ENCODE measurements at regions not wholly inside any gene's neighbourhood (a gene's known extent, or its start where the extent isn't known, plus 50 kb on each side); places are given as distances from the start of the nearest gene placed in this dataset.

DNA sequence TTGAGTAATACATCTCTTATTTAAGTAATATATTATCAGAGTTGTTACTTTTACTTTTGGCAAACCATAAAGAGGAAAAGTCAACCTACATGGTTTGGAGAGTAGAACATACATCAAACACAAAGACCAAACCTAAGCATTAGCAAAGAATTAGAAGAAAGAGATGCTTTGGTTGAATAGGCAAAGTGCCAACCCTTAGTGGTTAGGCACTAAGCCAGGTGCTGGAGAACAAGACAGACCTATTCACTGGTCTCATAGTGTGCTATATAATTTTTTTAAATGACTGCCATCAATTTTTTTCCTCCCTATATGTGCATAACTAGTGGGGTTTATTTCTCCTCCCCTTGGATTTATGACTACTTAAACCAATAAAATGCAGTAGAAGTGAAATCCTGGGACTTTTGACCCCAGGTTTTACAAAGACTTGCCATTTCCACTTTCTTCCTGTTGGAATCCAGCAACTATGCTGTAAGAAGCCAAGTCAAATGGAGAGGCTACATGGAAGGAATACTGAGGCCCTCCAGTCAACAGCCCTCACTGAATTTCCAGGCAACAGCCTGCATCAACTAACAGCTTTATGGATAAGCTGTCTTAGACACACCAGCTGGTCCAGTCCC, 69.8 kb upstream of the HAO2 start:
- DNase-seq (ENCODE audit: low read depth, low spot score), result peak; percentile 85

DNA sequence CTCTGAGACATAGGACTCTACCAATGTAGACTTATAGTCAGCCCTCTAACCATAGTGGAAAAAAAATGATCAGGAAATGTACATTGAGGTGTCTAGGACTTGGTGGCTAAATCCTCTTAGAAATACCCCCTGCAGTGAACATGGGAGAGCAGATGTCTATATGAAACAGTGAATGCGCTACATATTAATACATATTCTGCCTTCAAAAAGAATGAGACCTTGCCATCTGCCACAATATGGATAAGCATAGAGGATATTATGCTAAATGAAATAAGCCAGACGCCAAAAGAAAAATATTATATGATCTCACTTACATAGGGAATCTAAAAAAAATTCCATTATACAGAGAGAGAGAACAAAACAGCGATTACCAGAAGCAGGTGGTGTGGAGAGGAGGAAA, 66.6 kb upstream of the HAO2 start:
- DNase-seq (ENCODE audit: low read depth, low spot score), result no peak

DNA sequence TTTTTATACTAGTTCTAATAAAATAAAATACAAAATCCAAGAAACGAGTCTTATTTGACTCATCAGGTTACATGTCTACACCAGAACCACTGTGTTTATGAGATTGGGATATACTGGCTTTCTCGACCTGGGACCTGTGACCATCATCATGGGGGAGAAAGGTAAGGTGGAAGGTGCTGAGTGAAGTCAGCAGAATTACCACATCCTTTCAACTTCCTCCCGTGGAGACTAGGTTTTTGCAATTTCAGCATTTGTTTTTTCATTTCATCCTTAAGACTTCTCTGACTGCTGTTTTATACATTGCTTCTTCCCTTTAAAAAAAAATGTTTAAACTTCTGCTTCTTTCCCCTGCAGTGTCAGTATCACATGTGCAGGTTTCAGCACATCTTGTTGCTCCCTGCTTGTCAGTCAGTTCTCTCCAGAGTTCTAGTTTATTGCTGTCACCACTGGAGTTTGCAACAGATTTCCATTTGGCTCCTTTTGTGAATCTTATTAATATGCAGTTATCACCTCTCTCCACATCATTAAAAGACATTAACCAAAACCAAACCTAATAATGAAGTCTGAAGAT, 60.4 kb upstream of the HAO2 start:
- no peak for DNase-seq (ENCODE audit: low read depth, low spot score)

DNA sequence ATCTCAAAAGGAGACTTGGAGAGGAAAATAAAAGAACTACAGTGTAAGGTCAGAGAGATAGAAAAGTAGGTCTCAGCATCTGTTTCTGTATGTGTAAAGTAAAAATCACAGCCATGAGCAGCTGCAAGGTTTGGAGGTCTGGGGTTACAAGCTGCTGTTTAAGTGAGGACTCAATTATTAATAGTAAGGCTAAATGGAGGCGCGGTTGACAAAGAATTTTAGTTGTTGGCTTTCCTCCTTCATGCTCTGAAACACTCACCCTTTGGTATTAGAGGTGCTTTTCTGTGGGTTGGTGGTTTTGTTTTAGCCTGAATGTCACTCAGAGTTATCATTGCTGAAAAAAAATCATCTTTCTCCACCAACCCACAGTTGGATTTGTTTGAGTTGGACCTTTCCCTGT, 59.8 kb upstream of the HAO2 start:
- no peak for DNase-seq (ENCODE audit: low read depth, low spot score)

DNA sequence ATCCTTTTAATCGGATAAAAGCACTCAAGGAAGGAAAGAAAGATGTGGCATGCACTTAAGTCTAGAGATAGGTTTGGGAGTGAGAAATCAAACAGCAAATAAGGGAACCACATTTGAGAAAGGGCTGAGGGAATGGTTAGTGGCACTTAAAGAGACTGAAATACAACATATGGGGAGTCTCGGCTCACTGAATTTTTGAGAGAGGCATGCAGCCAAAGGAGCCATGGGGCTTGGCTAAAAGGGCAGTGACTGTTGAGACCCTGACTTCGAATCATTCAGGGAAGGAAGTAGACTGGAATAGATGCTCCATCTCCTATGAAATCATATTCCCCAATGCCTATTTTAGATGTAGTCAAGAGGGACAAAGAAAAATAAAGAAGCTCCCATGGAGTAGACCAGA, 58.3 kb upstream of the HAO2 start:
- DNase-seq (ENCODE audit: low read depth, low spot score), result no peak

DNA sequence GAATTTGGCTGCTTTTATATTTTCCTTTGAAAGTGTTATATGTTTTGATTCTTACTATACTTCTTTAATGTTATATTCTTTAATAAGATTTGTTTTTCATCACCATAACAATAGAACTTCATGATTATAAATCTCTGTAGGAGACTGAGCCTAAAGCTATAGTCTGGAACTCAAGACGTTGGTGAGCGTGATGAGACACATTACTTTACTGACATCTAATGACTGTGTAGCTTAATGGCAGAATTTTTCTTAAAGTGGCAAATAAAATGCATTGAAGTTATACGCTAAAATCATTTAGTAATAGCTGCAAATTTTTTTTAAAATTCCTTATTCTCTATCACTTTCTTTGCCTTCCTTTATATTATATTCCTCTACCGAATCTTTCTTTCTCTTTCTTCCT, 56.1 kb upstream of the HAO2 start:
- DNase-seq (ENCODE audit: low read depth, low spot score), result no peak

DNA sequence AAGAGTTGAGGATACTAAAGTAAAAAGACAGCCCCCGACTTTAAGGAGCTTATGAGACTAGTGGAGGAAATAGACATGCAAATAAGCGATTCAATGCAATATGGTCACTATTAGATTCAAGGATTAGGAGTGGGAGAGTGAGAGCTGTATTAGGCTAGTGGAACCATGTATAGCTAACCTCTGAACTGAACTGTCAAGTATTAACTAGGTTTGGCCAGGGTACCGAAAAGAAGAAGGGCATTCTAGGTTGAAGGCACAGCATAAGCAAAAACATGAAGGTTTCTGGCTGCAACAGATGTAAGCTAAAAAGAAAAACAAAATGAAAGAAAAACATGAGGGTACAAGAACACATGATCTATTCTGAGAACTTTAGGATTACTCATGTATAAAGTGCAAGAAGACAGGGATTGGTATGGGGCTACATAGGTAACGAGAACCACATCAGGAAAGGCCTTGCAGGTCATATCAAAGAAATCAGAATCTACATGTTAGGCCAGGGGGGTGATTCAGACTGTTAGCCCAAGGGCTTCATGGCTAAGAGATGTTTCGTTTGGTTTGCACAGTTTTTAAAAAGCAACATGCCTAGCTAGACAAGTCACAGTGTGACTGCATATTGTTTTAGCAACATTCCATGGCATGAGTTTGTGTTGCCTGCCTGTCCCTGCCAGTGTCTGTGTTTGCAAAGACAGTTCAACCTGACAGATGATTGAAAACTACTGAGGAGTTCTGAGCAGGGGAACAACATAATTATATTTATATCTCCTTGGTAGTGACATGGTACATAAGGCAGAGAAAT, 54.4 kb upstream of the HAO2 start:
- DNase-seq (ENCODE audit: low read depth, low spot score), result no peak

DNA sequence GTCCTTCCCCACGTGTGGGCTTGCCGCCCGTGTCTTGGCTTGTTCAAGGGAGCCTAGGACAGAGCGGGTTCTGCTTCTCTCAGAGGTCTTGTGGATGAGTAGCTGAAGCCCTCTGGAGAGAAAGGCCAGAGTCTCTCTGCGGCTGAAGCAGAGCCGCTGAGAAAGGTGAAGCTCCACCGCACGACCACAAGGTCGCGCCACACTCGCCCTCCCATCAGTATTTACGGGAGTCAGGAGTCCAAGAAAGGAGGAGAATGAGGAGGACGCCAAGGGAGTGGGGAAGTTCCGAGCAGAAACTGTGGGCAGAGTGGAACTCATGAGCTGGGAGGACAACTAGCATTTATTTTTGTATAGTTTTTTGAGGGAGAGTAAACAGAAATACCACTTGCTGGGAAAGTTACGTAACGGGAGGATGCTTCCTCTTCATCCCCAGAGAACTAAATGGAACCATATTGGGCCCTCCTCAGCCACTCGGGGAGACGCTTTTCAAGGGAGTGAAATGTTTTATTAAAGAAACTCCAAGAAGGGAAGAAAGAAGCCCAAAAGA, 51.6 kb upstream of the HAO2 start:
- DNase-seq (ENCODE audit: low read depth, low spot score), result no peak

DNA sequence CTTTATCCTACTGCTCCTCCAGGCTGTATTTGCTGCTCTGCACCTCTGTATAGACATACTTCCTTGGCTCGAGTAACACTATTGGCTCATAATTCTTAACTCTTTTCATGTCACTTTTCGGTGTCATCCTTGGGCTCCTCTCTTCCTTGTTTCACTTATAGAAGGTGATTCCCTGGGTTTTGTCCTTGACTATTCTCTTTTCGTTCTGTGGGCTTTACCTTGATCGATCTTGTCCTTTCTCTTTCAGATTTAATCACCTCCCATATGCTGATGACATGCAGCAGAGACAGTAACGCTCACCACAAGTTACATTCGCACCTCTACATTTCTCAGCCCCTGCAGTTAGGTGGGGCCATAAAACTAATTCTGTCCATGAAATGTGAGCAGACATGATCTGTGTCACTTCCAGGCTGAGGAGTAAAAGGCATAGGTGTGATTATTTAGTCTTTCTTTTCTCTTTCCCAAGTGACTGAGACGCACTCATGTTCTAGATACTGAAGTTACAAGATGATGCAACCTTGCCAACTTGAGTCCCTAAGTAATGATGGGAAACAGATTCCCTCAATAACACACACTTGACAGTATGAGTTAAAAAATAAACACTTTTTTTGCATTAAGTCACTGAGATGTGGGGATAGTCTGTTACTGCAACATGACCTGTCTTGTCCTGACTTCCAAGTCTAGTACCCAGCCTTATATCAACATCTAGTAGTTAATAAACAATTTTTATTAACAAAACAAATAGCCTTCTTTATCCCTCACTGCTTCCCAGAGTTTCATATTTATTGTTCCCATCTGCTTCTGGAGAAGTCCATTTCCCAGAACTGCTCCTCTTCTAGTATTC, 49.9 kb upstream of the HAO2 start:
- no peak for DNase-seq (ENCODE audit: low read depth, low spot score)

Measured in astrocyte of the hippocampus (primary cell).